Type B pancreatic cell (in vitro differentiated cells): ENCODE measurements at regions not wholly inside any gene's neighbourhood (a gene's known extent, or its start where the extent isn't known, plus 50 kb on each side); places are given as distances from the start of the nearest gene placed in this dataset. TPM values are rescaled to one million over a fixed set of nuclear protein-coding genes. Genes with fewer than 3 reads are reported as not detected.

Experiments
- DNase-seq: peaks from one replicate; pipeline ENCODE4 v3.0.0; 2021; ENCODE audit warnings: mixed read lengths; ENCODE audit not compliant: unreplicated experiment; ENCODE audit errors: extremely low spot score
- H3K27ac Mint-ChIP-seq: 2 replicates; pipeline ENCODE4 v1.8.0; 2021; ENCODE audit warnings: mild to moderate bottlenecking, mixed read lengths
- H3K27me3 Mint-ChIP-seq: 2 replicates; pipeline ENCODE4 v1.8.0; 2021; ENCODE audit warnings: mixed read lengths
- H3K36me3 Mint-ChIP-seq: 2 replicates; pipeline ENCODE4 v1.8.0; 2021; ENCODE audit warnings: mixed read lengths
- H3K4me1 Mint-ChIP-seq: one replicate; pipeline ENCODE4 v1.8.0; 2021; ENCODE audit warnings: mixed read lengths; ENCODE audit not compliant: unreplicated experiment
- H3K4me3 Mint-ChIP-seq: 2 replicates; pipeline ENCODE4 v1.8.0; 2021; ENCODE audit warnings: mild to moderate bottlenecking, mixed read lengths
- H3K9me3 Mint-ChIP-seq: 2 replicates; pipeline ENCODE4 v1.8.0; 2021; ENCODE audit warnings: mixed read lengths
- microRNA-seq: library from miRNA; unstranded; fragments of <30 nt; microRNA quantifications from one replicate; pipeline ENCODE4, GENCODE V29; 2020
- TF ChIP-seq, protein P1 (sequence below): fragments of 200-600 bp; sonication (generic); conservative IDR thresholded peaks from 2 replicates; pipeline ENCODE4 v1.5.0; 2021; ENCODE audit warnings: antibody characterized with exemption, mild to moderate bottlenecking

DNA sequence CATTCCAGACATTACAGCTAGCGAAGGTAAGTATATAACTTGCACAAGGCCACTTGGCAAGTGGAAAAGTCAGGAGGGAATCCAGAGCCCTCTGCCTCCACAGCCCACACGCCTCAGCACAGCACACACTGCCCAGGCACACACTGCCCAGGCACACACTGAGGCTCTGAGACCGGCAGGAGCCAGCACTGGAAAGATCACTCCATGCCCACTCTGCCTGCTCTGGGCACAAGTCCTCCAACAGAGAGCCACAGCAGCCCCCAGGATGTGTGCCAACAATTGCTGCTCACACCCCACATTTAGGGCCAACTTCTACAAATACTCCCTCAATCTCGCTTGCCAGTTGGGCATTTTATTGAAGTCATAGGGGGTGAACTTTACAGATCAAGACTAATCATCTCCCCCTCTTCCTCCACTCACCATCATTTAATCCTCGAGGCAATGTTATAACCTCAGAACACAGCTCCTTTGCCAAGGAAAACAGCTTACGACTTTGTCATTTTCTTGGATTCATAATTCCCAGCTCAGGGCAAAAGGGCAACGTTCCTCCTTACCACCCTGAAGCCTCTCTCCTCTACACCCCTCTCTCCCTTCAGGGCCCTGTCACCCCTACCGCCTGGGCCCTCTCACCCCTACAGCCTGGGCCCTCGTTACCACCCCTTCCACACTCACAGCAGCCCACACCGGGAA is 53.0 kb upstream of the TPM1 start:
- Mint-ChIP-seq H3K27me3 (no peaks in the 10 kb centered on the region), H3K27ac (no peak overlapping the region), H3K9me3 (no peaks in the 10 kb centered on the region), H3K4me3 (no peak overlapping the region), H3K4me1 (peaks cover 24% of the 10 kb centered on the region), H3K36me3 (no peaks in the 10 kb centered on the region)
- no peak for DNase-seq
- TF ChIP-seq, protein P1, sequence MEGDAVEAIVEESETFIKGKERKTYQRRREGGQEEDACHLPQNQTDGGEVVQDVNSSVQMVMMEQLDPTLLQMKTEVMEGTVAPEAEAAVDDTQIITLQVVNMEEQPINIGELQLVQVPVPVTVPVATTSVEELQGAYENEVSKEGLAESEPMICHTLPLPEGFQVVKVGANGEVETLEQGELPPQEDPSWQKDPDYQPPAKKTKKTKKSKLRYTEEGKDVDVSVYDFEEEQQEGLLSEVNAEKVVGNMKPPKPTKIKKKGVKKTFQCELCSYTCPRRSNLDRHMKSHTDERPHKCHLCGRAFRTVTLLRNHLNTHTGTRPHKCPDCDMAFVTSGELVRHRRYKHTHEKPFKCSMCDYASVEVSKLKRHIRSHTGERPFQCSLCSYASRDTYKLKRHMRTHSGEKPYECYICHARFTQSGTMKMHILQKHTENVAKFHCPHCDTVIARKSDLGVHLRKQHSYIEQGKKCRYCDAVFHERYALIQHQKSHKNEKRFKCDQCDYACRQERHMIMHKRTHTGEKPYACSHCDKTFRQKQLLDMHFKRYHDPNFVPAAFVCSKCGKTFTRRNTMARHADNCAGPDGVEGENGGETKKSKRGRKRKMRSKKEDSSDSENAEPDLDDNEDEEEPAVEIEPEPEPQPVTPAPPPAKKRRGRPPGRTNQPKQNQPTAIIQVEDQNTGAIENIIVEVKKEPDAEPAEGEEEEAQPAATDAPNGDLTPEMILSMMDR: no peak

DNA sequence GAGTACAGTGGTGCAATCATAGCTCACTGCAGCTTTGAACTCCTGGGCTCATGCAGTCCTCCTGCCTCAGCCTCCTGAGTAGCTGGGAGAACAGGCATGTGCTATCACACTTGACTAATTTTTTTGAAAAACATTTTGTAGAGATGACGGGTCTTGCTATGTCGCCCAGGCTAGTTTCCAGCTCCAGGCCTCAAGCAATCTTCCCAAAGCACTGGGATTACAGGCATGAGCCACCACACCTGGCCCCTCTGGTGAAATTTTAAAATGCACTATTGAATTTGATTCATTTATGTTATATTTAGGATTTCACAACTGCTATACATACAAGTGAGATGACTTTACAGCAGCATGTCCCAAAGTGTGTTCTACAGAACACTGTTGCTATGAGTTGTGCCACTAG is 50.8 kb upstream of the TPM1 start:
- Mint-ChIP-seq H3K9me3 (no peaks in the 10 kb centered on the region), H3K27me3 (no peaks in the 10 kb centered on the region), H3K4me3 (no peak overlapping the region), H3K36me3 (no peaks in the 10 kb centered on the region), H3K27ac (no peak overlapping the region), H3K4me1 (peaks cover 22% of the 10 kb centered on the region)
- TF ChIP-seq, protein P1: no peak
- no peak for DNase-seq

DNA sequence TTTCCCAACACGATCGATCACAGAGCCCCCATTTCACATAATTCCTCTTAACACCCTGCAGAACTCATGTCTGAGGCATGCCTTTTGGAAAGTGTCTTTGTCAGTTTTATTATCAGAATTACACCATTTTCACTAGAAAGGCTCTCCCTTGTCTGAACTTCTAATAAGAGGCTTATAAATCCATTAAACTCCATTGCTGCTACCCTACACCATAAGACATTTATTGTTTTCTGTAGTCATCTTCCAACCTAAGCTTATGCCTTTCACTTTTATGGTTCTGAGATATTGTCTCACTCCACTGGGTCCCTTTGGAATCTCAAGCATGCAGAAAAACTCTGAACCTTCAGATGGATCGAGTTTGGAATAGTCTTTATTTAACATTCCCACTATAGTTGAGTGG is 50.2 kb upstream of the TPM1 start:
- Mint-ChIP-seq H3K4me1 (peaks cover 23% of the 10 kb centered on the region), H3K9me3 (no peaks in the 10 kb centered on the region), H3K27me3 (no peaks in the 10 kb centered on the region), H3K36me3 (no peaks in the 10 kb centered on the region), H3K27ac (no peak overlapping the region), H3K4me3 (no peak overlapping the region)
- TF ChIP-seq, protein P1: no peak
- DNase-seq: no peak

Small RNA genes in the stretch of these regions (microRNA-seq; reads per million reads assigned to microRNA genes)
- 327 reads per million, percentile 74 among the genes with 10 or more reads in this experiment for gene MIR190A
- not detected for gene MIR6085
- gene MIR8067: not detected
